Germinal center (tissue), 1 donor: ENCODE measurements at regions not wholly inside any gene's neighbourhood (a gene's known extent, or its start where the extent isn't known, plus 50 kb on each side); places are given as distances from the start of the nearest gene placed in this dataset.
A peak's percentile ranks its signal among the peaks of the same experiment; 100 is the strongest.
"Not testable (repeated sequence)": the region's sequence is repeated elsewhere in the genome, so short reads cannot be mapped to it uniquely, and the experiment has no call there.

Source experiments
- DNase-seq: peaks from one replicate; pipeline ENCODE4 v3.0.0; 2012; ENCODE audit warnings: mixed read lengths, low spot score

DNA sequence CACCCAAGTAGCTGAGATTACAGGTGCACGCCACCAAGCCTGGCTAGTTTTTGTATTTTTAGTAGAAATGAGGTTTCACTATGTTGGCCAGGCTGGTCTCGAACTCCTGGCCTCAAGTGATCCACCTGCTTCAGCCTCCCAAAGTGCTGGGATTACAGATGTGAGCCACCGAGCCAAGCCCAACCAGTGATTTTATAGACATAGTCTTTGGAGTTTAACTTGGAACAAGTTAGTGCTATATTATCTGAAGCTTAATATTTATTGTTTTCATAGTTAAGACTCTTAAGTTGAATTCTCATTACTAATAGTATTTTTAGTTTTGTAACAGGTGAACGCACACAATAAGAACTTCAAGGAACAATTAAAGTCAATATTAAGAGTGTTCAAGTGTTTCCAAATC, 122.1 kb downstream of the SPAG6 start:
- not testable (repeated sequence) for DNase-seq

DNA sequence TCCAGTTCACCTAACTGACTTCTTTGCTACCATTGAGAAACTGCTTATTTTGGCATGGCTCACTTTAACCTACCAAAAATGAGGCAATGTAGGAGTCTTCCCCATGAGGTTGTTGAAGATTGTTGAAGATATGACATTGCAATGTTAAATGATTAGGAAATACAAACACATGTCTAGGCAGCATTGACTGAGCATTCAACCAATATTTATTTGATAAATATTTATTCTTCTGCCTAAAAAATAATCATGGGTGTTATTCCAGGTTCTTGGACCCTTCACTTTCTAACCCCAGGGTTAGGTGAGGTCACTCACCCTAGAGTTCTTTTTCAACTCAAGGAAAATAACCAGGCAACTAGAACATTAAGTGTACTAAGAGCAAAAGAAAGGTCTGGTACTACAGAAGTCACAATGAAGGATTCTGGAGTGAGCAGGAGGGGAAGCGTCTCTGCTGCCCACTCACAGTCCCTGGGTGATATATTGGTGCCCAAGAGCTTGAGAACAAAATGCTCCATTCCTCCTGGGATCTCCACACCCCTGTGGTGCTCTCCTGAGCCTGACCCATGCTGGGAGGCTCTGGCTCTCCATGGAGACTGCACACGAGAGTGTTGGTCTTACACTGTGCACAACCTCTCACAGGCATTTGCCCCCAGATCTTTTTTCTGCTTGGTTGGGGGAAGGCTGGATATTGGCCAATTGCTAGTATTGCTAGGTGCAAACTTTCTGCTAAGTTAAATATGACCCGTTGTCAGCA, 123.4 kb downstream of the SPAG6 start:
- DNase-seq, result no peak

DNA sequence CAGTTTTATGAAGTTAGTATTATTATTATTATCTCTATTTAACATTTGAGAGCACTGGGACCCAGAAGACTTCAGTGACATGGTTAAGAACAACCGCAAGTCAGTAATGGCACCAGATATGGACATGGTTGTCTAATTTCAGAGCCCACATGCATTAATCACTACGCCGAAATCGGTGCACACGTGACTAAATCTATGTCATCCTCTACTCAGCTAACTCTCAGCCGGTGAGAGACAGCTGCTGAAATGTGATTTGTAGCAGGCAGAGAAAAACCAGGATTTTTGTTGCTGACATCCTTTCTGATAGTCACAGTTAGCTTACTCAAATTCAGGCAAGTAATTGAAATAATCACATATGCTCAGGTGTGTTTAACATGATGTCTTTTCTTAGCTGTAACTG, 127.7 kb downstream of the SPAG6 start:
- DNase-seq, result no peak

- no peak for DNase-seq
Observed at GRCh38 chr10:22473459-22473858, 128.2 kb downstream of the SPAG6 start.

DNA sequence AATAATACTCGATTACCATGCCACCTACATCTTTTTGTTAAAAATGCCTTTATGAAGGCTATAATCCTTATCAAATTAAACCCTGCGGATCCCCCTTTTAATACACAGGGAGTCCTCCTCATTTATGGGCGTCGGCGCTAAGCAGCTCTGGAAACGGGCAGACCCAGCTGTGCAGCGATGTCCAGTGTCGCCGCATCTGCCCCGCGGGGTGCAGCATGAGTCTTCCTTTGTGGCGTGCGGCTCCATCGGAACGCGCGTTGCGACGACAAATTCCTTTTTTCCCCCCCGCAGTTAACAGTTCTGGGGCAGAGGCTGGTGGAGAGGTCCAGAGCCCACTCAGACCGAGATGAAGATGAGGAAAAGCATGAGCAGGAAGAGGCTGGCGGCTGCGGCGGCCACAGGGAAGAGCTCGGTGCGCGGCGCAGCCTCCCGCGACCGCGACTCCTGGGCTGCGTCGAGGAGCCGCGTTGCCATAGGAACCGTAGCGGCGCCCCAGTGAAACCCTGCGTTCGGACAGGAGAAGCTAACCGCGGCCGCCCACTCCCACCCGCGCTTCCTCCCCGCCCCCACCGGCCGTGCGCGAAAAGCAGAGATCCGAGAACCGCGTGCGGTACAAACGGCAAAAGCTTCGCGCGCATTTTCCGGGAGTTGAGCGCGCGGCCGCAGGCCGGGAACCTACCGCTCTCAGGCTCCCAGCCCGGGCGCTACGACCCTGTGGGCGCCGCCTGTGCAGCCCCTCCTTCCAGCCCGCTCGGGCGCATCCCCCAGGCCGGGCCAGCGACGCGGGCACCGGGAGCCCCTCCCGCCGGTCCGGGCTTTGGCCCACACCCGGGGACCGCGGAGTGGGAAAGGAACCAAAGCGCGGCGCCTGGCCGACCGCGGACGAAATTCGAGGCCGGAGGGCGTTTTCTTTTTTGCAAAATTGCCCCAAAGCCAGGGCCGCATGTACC, 130.6 kb downstream of the SPAG6 start:
- DNase-seq, result peak; percentile 16

GRCh38 chr10:22476601-22477321, 131.5 kb downstream of the SPAG6 start:
- no peak for DNase-seq

DNA sequence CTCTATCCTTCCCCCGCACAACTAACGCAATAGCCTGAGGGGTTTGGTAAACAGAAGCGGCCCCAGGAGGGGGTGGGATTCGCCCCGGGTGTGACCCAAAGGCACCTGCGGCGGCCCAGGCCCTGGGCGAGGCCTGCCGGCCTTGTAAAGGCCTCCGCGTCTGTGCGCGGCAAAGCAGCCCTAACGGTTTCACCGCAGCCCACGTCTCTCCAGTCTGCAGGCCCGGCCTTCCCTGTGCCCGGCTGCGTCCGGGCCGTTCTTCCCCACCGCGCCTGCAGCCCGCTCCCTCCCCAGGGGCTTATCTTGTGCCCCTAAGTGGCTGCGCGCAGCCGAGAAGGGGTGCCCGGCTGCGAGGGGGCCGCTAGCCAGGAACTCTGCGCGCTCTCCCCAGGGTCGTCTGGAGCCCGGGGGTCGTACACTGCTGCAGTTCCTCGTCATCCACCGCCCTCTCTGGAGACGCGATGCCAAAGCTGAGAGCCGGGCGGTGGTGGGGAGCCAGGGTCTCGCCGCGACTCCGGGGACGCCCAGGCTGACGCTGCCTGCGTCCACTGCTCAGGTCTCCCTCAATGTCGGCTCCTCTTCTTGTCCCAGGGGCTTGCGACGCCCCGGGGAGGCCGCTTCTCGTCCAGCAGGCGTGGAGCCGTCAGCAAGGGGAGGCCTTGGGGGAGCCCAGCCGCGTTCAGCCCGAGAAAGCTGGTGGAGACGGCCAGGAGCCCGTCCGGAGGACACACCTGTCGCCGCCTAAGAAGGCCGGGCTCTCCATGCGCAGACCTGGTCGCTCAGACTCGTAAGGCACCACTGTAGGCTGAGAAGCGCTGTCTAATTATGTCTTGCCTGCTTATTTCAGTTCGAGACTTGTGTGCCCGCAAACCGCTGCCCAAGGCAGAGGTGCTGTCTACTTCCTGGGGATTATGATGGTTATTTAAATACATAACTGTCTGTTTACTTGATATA, 132.3 kb downstream of the SPAG6 start:
- no peak for DNase-seq

- DNase-seq, result no peak
Observed at GRCh38 chr10:22478555-22479334, 133.4 kb downstream of the SPAG6 start.

DNA sequence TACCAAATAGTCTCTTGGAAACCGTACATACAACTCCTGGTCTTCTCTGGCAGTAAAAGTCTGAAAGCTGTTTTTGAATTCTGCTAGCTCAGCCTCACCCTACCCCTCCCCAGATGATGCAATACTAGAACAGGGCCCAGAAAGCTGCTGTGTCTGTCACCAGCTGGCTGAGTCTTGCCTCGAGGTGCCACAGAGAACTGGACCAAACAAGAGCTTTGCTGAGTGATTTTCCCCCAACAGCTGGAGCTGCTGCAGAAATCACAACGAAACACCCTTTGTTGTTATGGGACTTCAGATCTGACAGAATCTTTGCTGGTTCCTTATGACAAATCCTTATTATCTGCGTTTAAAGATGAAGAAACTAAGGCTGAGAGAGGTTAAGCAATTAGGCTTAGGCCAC, 134.1 kb downstream of the SPAG6 start:
- DNase-seq, result no peak

DNA sequence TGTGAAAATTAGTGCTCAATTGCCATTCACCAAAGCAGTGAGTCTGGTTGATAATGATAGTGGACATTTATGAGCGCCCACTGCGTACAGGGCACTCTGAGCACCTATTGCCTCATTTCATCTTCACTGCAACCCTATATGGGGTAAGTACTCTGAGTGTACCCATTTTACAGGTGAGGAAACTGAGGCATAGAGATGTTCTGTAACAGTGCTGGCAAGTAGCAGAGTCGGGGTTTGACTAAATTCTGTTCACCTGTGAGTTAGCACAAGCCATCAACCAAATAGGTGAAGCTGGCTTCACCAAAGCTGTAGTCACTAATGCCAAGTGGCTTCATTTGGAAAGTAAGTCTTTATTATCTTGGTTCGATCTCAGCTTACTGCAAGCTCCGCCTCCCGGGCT, 135.8 kb downstream of the SPAG6 start:
- DNase-seq, result no peak

GRCh38 chr10:22481687-22482539, 136.6 kb downstream of the SPAG6 start:
- no peak for DNase-seq

- no peak for DNase-seq
Observed at GRCh38 chr10:22483132-22483531, 137.8 kb downstream of the SPAG6 start.
